ENCODE measurements at regions not wholly inside any gene's neighbourhood (a gene's known extent, or its start where the extent isn't known, plus 50 kb on each side); places are given as distances from the start of the nearest gene placed in this dataset.
"Not testable (repeated sequence)": the region's sequence is repeated elsewhere in the genome, so short reads cannot be mapped to it uniquely, and the experiment has no call there.

GRCh38 chr6:27132282-27132531, 115.3 kb upstream of the PRSS16 start:
- peak; percentile 20 for ATAC-seq

GRCh38 chr6:27132532-27133280, 114.8 kb upstream of the PRSS16 start:
- peak; percentile 90 for ATAC-seq
- peak; percentile 85 for DNase-seq (ENCODE audit: low spot score)

More at GRCh38 chr6:27132282-27132531, 115.3 kb upstream of the PRSS16 start:
- DNase-seq (ENCODE audit: low spot score), result not testable (repeated sequence)

- ATAC-seq (peak; percentile 3), DNase-seq (ENCODE audit: low spot score) (no peak)
These were observed 113.9 kb upstream of the PRSS16 start for GRCh38 chr6:27133281-27134227.

GRCh38 chr6:27135087-27135657, 112.3 kb upstream of the PRSS16 start:
- DNase-seq (ENCODE audit: low spot score) (no peak), ATAC-seq (no peak)

GRCh38 chr6:27136077-27136644, 111.3 kb upstream of the PRSS16 start:
- ATAC-seq (no peak), DNase-seq (ENCODE audit: low spot score) (no peak)

- DNase-seq (ENCODE audit: low spot score), result no peak
These were observed 110.3 kb upstream of the PRSS16 start for GRCh38 chr6:27136978-27137814.

GRCh38 chr6:27138406-27138805, 109.1 kb upstream of the PRSS16 start:
- DNase-seq (ENCODE audit: low spot score) (no peak), ATAC-seq (no peak)

More at GRCh38 chr6:27136978-27137814, 110.3 kb upstream of the PRSS16 start:
- no peak for ATAC-seq

GRCh38 chr6:27138837-27139755, 108.4 kb upstream of the PRSS16 start:
- DNase-seq (ENCODE audit: low spot score), result no peak
- peak; percentile 66 for ATAC-seq

- no peak for ATAC-seq
These were observed 107.5 kb upstream of the PRSS16 start for GRCh38 chr6:27139756-27140579.

GRCh38 chr6:27140999-27141528, 106.4 kb upstream of the PRSS16 start:
- DNase-seq (ENCODE audit: low spot score), result no peak
- ATAC-seq, result no peak

More at GRCh38 chr6:27139756-27140579, 107.5 kb upstream of the PRSS16 start:
- no peak for DNase-seq (ENCODE audit: low spot score)

- ATAC-seq, result no peak
- no peak for DNase-seq (ENCODE audit: low spot score)
These were observed 105.9 kb upstream of the PRSS16 start for GRCh38 chr6:27141529-27142015.

- not testable (repeated sequence) for ATAC-seq; DNase-seq (ENCODE audit: low spot score)
These were observed 104.5 kb upstream of the PRSS16 start for GRCh38 chr6:27143020-27143388.

GRCh38 chr6:27143474-27144026, 104.0 kb upstream of the PRSS16 start:
- ATAC-seq (no peak), DNase-seq (ENCODE audit: low spot score) (no peak)

- ATAC-seq, result no peak
- DNase-seq (ENCODE audit: low spot score), result no peak
These were observed 102.8 kb upstream of the PRSS16 start for GRCh38 chr6:27144740-27145079.

- peak; percentile 56 for ATAC-seq
- DNase-seq (ENCODE audit: low spot score), result peak; percentile 72
These were observed 101.6 kb upstream of the PRSS16 start for GRCh38 chr6:27145731-27146455.

- ATAC-seq, result peak; percentile 22
- DNase-seq (ENCODE audit: low spot score), result not testable (repeated sequence)
These were observed 101.1 kb upstream of the PRSS16 start for GRCh38 chr6:27146456-27146705.

GRCh38 chr6:27146706-27147505, 100.6 kb upstream of the PRSS16 start:
- DNase-seq (ENCODE audit: low spot score) (peak; percentile 85), ATAC-seq (peak; percentile 93)

All from left lobe of liver (tissue), 2 donors.